ENCODE measurements at regions not wholly inside any gene's neighbourhood (a gene's known extent, or its start where the extent isn't known, plus 50 kb on each side); places are given as distances from the start of the nearest gene placed in this dataset.

- DNase-seq (ENCODE audit: low spot score) = no peak
- Histone ChIP-seq H3K4me3 (ENCODE audit: severe bottlenecking) (no peak overlapping the region), H3K9me3 (ENCODE audit: severe bottlenecking) (no peaks in the 10 kb centered on the region), H3K27me3 (ENCODE audit: insufficient read depth, poor library complexity, severe bottlenecking) (no peaks in the 10 kb centered on the region), H3K4me1 (ENCODE audit: insufficient read depth, poor library complexity, severe bottlenecking) (no peaks in the 10 kb centered on the region), H3K36me3 (ENCODE audit: low read depth) (no peaks in the 10 kb centered on the region), H3K27ac (ENCODE audit: poor library complexity, severe bottlenecking) (no peak overlapping the region)
- ATAC-seq (ENCODE audit: low read depth) = no peak
- no peak for TF ChIP-seq CTCF (IDR thresholded peaks at IDR 0.05; ENCODE audit: poor library complexity, severe bottlenecking)
These were observed 430.2 kb downstream of the INHBA start for GRCh38 chr7:41272664-41273063.

GRCh38 chr7:41268878-41269277 lies 434.0 kb downstream of the INHBA start:
- DNase-seq (ENCODE audit: low spot score) = no peak
- Histone ChIP-seq H3K36me3 (ENCODE audit: low read depth) (no peaks in the 10 kb centered on the region), H3K9me3 (ENCODE audit: severe bottlenecking) (no peaks in the 10 kb centered on the region), H3K27me3 (ENCODE audit: insufficient read depth, poor library complexity, severe bottlenecking) (no peaks in the 10 kb centered on the region), H3K4me3 (ENCODE audit: severe bottlenecking) (no peak overlapping the region), H3K27ac (ENCODE audit: poor library complexity, severe bottlenecking) (no peak overlapping the region), H3K4me1 (ENCODE audit: insufficient read depth, poor library complexity, severe bottlenecking) (no peaks in the 10 kb centered on the region)
- no peak for ATAC-seq (ENCODE audit: low read depth)
- no peak for TF ChIP-seq CTCF (IDR thresholded peaks at IDR 0.05; ENCODE audit: poor library complexity, severe bottlenecking)

- H3K4me1 ChIP-seq (ENCODE audit: insufficient read depth, poor library complexity, severe bottlenecking) = no peaks in the 10 kb centered on the region
These were observed 441.8 kb downstream of the INHBA start for GRCh38 chr7:41261080-41261479.

GRCh38 chr7:41257660-41258059 lies 445.2 kb downstream of the INHBA start:
- no peak for DNase-seq (ENCODE audit: low spot score)
- H3K36me3 ChIP-seq (ENCODE audit: low read depth) = no peaks in the 10 kb centered on the region
- H3K27me3 ChIP-seq (ENCODE audit: insufficient read depth, poor library complexity, severe bottlenecking) = no peaks in the 10 kb centered on the region
- no peak for TF ChIP-seq CTCF (IDR thresholded peaks at IDR 0.05; ENCODE audit: poor library complexity, severe bottlenecking)
- no peak for ATAC-seq (ENCODE audit: low read depth)
- no peak overlapping the region for H3K4me3 ChIP-seq (ENCODE audit: severe bottlenecking)
- H3K27ac ChIP-seq (ENCODE audit: poor library complexity, severe bottlenecking) = no peak overlapping the region
- no peaks in the 10 kb centered on the region for H3K4me1 ChIP-seq (ENCODE audit: insufficient read depth, poor library complexity, severe bottlenecking)
- H3K9me3 ChIP-seq (ENCODE audit: severe bottlenecking) = no peaks in the 10 kb centered on the region

More at GRCh38 chr7:41261080-41261479, 441.8 kb downstream of the INHBA start:
- Histone ChIP-seq H3K4me3 (ENCODE audit: severe bottlenecking) (no peak overlapping the region), H3K27me3 (ENCODE audit: insufficient read depth, poor library complexity, severe bottlenecking) (no peaks in the 10 kb centered on the region), H3K27ac (ENCODE audit: poor library complexity, severe bottlenecking) (no peak overlapping the region), H3K36me3 (ENCODE audit: low read depth) (no peaks in the 10 kb centered on the region), H3K9me3 (ENCODE audit: severe bottlenecking) (no peaks in the 10 kb centered on the region)
- DNase-seq (ENCODE audit: low spot score) (no peak), ATAC-seq (ENCODE audit: low read depth) (no peak)
- no peak for TF ChIP-seq CTCF (IDR thresholded peaks at IDR 0.05; ENCODE audit: poor library complexity, severe bottlenecking)

GRCh38 chr7:41256186-41256945 lies 446.5 kb downstream of the INHBA start:
- DNase-seq (ENCODE audit: low spot score) (no peak), ATAC-seq (ENCODE audit: low read depth) (no peak; the same call in 2 of the 3 replicates)
- Histone ChIP-seq H3K27ac (ENCODE audit: poor library complexity, severe bottlenecking) (no peak overlapping the region), H3K4me3 (ENCODE audit: severe bottlenecking) (no peak overlapping the region), H3K9me3 (ENCODE audit: severe bottlenecking) (no peaks in the 10 kb centered on the region), H3K36me3 (ENCODE audit: low read depth) (no peaks in the 10 kb centered on the region), H3K4me1 (ENCODE audit: insufficient read depth, poor library complexity, severe bottlenecking) (no peaks in the 10 kb centered on the region), H3K27me3 (ENCODE audit: insufficient read depth, poor library complexity, severe bottlenecking) (no peaks in the 10 kb centered on the region)
- TF ChIP-seq CTCF (IDR thresholded peaks at IDR 0.05; ENCODE audit: poor library complexity, severe bottlenecking) = no peak
